GM12878 (cell line): ENCODE measurements at regions not wholly inside any gene's neighbourhood (a gene's known extent, or its start where the extent isn't known, plus 50 kb on each side); places are given as distances from the start of the nearest gene placed in this dataset.

Experiments used
- ATAC-seq: fragments of 200-7000 bp; cut with Tn5 transposase; 3 replicates; pipeline ENCODE4 v1.9.1; 2020; ENCODE audit warnings: mild to moderate bottlenecking, moderate library complexity
- BruUV-seq: library from RNA; stranded (reverse); fragments of 400-500 nt; replicated peaks from 2 replicates; lab custom pipeline; 2021; lab: Mats Ljungman, UMichigan
- CTCF ChIA-PET: fragments of 300-600 bp; sonication (Branson Sonifier 250); formaldehyde crosslinking; extraction: SDS; loops from one replicate; lab custom pipeline; 2021; ENCODE audit warnings: inconsistent platforms; lab: Yijun Ruan, JAX
- POLR2A ChIA-PET: fragments of 350-600 bp; formaldehyde crosslinking; extraction: SDS; loops from one replicate; lab custom pipeline; 2021; ENCODE audit warnings: inconsistent platforms; lab: Charles Lee
- RAD21 ChIA-PET: fragments of 300-600 bp; sonication (Branson Sonifier 250); formaldehyde crosslinking; loops from one replicate; lab custom pipeline; 2023; ENCODE audit warnings: antibody characterized with exemption; ENCODE audit not compliant: unreplicated experiment; lab: Charles Lee
- SMC1A ChIA-PET: fragments of 300-600 bp; sonication (Branson Sonifier 250); formaldehyde crosslinking; loops from one replicate; lab custom pipeline; 2023; ENCODE audit not compliant: unreplicated experiment, uncharacterized antibody; lab: Charles Lee
- DNase-seq: peaks from one replicate; pipeline ENCODE4 v3.0.0-alpha.2; 2011; ENCODE audit warnings: low read depth, low spot score
- FAIRE-seq: peaks from 3 replicates; lab custom pipeline; 2011; peaks lifted over from hg19 to GRCh38; lab: Jason Lieb, UNC
- H2AFZ ChIP-seq: 2 replicates; pipeline ENCODE4 v1.6.0; 2011; ENCODE audit warnings: low read depth, low read length, control low read depth; ENCODE audit not compliant: control insufficient read depth
- H3K27ac ChIP-seq: 2 replicates; pipeline ENCODE4 v1.5.1; 2011; ENCODE audit warnings: control low read depth; ENCODE audit not compliant: control insufficient read depth, insufficient read depth
- H3K27me3 ChIP-seq, 2 experiments: replicated peaks in 1 of 2; 2 replicates each; pipeline versions ENCODE4 v1.6.0 to v1.6.1; 2011; ENCODE audit warnings: low read length in 1 of 2; ENCODE audit not compliant: control insufficient read depth in 2 of 2, insufficient read depth in 2 of 2
- H3K36me3 ChIP-seq, 2 experiments: 2 replicates each; pipeline ENCODE4 v1.5.1; 2011; ENCODE audit warnings: low read length in 1 of 2; ENCODE audit not compliant: control insufficient read depth in 2 of 2, insufficient read depth in 2 of 2
- H3K4me1 ChIP-seq: 2 replicates; pipeline ENCODE4 v1.6.1; 2011; ENCODE audit warnings: mild to moderate bottlenecking, low read length, moderate library complexity, mixed read lengths; ENCODE audit not compliant: control insufficient read depth, insufficient read depth
- H3K4me2 ChIP-seq: 2 replicates; pipeline ENCODE4 v1.6.0; 2011; ENCODE audit warnings: control low read depth; ENCODE audit not compliant: control insufficient read depth, insufficient read depth
- H3K4me3 ChIP-seq: fragments of 200-600 bp; sonication (generic); 2 replicates; pipeline ENCODE4 v1.5.1; 2016
- H3K79me2 ChIP-seq: 2 replicates; pipeline ENCODE4 v1.6.0; 2011; ENCODE audit warnings: low read length; ENCODE audit not compliant: control insufficient read depth, insufficient read depth
- H3K9ac ChIP-seq: 2 replicates; pipeline ENCODE4 v1.8.0; 2011; ENCODE audit warnings: low read length, control low read depth, mixed read lengths; ENCODE audit not compliant: control insufficient read depth, insufficient read depth
- H3K9me3 ChIP-seq: replicated peaks from 3 replicates; pipeline ENCODE4 v1.5.1; 2011; ENCODE audit warnings: mild to moderate bottlenecking, low read length; ENCODE audit not compliant: control insufficient read depth, insufficient read depth
- H4K20me1 ChIP-seq: 2 replicates; pipeline ENCODE4 v1.6.0; 2011; ENCODE audit not compliant: control insufficient read depth, insufficient read depth
- CBFB ChIP-seq: IDR thresholded peaks from 2 replicates; pipeline ENCODE4 v1.6.1; 2016; ENCODE audit warnings: antibody characterized with exemption, low read depth
- IKZF2 ChIP-seq, 2 experiments: fragments of 450-650 bp; IDR thresholded peaks; 2 replicates each; pipeline ENCODE4 v1.6.1; 2017; ENCODE audit warnings: mild to moderate bottlenecking in 2 of 2, moderate library complexity in 2 of 2
- MEF2A ChIP-seq: IDR thresholded peaks from 2 replicates; pipeline ENCODE4 v1.6.1; 2011; ENCODE audit warnings: low read depth, mild to moderate bottlenecking, low read length, moderate library complexity; ENCODE audit not compliant: insufficient read depth
- TAF1 ChIP-seq: IDR thresholded peaks from 2 replicates; pipeline ENCODE4 v1.6.1; 2011; ENCODE audit warnings: mild to moderate bottlenecking, low read depth, low read length, borderline replicate concordance
- TARDBP ChIP-seq: IDR thresholded peaks from 2 replicates; pipeline ENCODE4 v1.6.1; 2016; ENCODE audit warnings: borderline replicate concordance
- WGBS: methylation state at CpG from one replicate; pipeline ENCODE4 v1.1.6; 2016; ENCODE audit warnings: low lambda C conversion rate; ENCODE audit not compliant: insufficient replicate concordance, insufficient coverage; ENCODE audit errors: missing lambda C conversion rate; 5-methylcytosine and 5-hydroxymethylcytosine counted together
- in situ Hi-C: fragments of 300-500 bp; cut with MboI; formaldehyde crosslinking; loops from 9 replicates; pipeline ENCODE4 v1.14.3; 2018; ENCODE audit warnings: mixed read lengths
- intact Hi-C: fragments of 100-400 bp; cut with micrococcal nuclease; formaldehyde crosslinking; loops from one replicate; pipeline ENCODE4 v1.14.2; 2022; ENCODE audit not compliant: unreplicated experiment
- TF ChIP-seq, protein P1 (sequence below): fragments of 450-650 bp; IDR thresholded peaks from 2 replicates; pipeline ENCODE4 v1.6.1; 2014; ENCODE audit warnings: mild to moderate bottlenecking
- TF ChIP-seq, protein P2 (sequence below): IDR thresholded peaks from 2 replicates; pipeline ENCODE4 v1.6.1; 2011; ENCODE audit warnings: borderline replicate concordance, low read depth, mild to moderate bottlenecking, moderate library complexity, low read length; ENCODE audit not compliant: insufficient read depth, poor library complexity, severe bottlenecking

DNA sequence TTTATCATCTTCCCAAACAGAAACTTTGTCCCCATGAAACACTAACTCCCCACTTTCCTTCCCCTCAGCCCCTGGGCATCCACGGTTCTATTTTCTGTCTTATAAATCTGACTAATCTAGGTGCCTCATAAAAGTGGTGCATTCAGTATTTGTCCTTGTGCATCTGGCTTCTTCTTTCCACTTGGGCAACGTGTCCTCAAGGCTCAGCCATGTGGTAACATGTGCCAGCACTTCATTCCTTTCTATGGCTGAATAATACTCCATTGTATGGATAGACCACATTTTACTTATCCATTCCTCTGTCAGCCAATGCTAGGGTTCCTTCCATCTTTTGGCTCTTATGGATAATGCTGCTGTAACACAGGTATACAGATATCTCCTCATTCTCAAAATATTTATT, 305.0 kb upstream of the RUNX1 start:
- intact Hi-C loops (no loop called here), in situ Hi-C loops (no loop called here)
- no peak for FAIRE-seq
- H3K9me3 ChIP-seq: no peaks in the 10 kb centered on the region
- no peaks in the 10 kb centered on the region for H3K79me2 ChIP-seq
- H2AFZ ChIP-seq: no peak overlapping the region
- no peak overlapping the region for H3K9ac ChIP-seq
- no peaks in the 10 kb centered on the region; a peak in 1 of 4 replicates for H3K27me3 ChIP-seq
- H4K20me1 ChIP-seq: no peaks in the 10 kb centered on the region
- ATAC-seq: no peak
- H3K4me3 ChIP-seq: no peak overlapping the region
- TF ChIP-seq, protein P1, sequence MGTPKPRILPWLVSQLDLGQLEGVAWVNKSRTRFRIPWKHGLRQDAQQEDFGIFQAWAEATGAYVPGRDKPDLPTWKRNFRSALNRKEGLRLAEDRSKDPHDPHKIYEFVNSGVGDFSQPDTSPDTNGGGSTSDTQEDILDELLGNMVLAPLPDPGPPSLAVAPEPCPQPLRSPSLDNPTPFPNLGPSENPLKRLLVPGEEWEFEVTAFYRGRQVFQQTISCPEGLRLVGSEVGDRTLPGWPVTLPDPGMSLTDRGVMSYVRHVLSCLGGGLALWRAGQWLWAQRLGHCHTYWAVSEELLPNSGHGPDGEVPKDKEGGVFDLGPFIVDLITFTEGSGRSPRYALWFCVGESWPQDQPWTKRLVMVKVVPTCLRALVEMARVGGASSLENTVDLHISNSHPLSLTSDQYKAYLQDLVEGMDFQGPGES: no peak
- TF ChIP-seq IKZF2 (IDR thresholded peaks at IDR 0.05) (no peak), CBFB (no peak), TARDBP (no peak), MEF2A (no peak), TAF1 (no peak)
- TF ChIP-seq, protein P2, sequence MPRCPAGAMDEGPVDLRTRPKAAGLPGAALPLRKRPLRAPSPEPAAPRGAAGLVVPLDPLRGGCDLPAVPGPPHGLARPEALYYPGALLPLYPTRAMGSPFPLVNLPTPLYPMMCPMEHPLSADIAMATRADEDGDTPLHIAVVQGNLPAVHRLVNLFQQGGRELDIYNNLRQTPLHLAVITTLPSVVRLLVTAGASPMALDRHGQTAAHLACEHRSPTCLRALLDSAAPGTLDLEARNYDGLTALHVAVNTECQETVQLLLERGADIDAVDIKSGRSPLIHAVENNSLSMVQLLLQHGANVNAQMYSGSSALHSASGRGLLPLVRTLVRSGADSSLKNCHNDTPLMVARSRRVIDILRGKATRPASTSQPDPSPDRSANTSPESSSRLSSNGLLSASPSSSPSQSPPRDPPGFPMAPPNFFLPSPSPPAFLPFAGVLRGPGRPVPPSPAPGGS: no peak
- DNase-seq: no peak
- H3K27ac ChIP-seq: no peak overlapping the region
- ChIA-PET RAD21 (no interaction called here), SMC1A (no interaction called here), CTCF (no interaction called here), POLR2A (no interaction called here)
- WGBS: 0% methylated on average over 2 of the region's 2 CpGs
- H3K4me2 ChIP-seq: no peak overlapping the region
- H3K4me1 ChIP-seq: no peaks in the 10 kb centered on the region
- H3K36me3 ChIP-seq: no peaks in the 10 kb centered on the region
- no TSS peak for BruUV-seq
